NCI-H446 treated with DMSO at 0.1 percent for 48 hours (cell line): ENCODE measurements at regions not wholly inside any gene's neighbourhood (a gene's known extent, or its start where the extent isn't known, plus 50 kb on each side); places are given as distances from the start of the nearest gene placed in this dataset.
A peak's percentile ranks its signal among the peaks of the same experiment; 100 is the strongest.
"Not testable (repeated sequence)": the region's sequence is repeated elsewhere in the genome, so short reads cannot be mapped to it uniquely, and the experiment has no call there.

Experiments used
- DNase-seq: peaks from one replicate; lab custom pipeline; 2025; lab: John Stamatoyannopoulos, UW

DNA sequence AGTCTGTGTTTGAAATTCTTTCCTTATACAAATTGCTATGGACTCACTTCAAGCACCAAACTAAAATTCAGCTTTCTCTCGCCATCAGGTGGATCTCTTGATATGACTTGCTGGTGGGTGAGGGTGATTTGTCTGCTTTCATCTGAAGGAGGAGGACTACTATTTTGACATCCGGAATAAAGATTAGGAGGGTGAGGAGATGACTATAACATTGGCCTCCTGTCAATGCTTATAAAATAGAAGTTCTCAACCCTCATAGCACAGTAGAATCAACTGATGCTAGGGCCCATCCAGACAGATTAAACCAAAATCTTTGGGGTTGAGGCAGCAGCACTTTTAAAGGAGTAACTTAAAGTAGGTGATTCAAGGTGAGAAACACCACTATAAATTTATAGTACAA is 120.4 kb upstream of the DNAJC10 start:
- peak; percentile 19 for DNase-seq

GRCh38 chr2:182597570-182598295 is 118.3 kb upstream of the DNAJC10 start:
- no peak for DNase-seq

- DNase-seq: no peak
Measured at GRCh38 chr2:182598626-182599025, 117.4 kb upstream of the DNAJC10 start.

- DNase-seq: no peak
Measured at GRCh38 chr2:182605166-182605565, 110.9 kb upstream of the DNAJC10 start.

GRCh38 chr2:182606728-182607681 is 109.1 kb upstream of the DNAJC10 start:
- no peak for DNase-seq

GRCh38 chr2:182608181-182608845 is 107.7 kb upstream of the DNAJC10 start:
- no peak for DNase-seq

- DNase-seq: not testable (repeated sequence)
Measured at GRCh38 chr2:182609005-182609404, 107.1 kb upstream of the DNAJC10 start.

DNA sequence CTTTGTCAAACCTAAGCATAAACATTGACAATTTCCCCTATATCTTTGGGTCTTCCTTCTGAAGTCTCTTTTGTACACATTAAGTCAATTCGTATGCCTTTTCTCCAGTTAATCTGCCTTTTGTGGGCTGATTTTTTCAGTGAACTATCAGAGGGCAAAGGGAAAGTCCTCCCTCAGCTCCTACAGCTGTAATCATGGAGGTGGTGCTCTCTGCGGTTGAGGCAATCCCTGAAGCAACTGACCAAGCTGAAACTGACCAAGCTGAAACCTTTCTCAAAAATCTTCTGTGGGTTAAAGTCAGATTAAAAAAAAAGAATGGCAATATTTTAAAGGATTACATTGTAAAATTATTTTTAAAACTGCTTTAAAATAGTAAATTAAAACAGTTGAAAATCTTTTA is 105.8 kb upstream of the DNAJC10 start:
- no peak for DNase-seq

GRCh38 chr2:182611009-182611408 is 105.0 kb upstream of the DNAJC10 start:
- no peak for DNase-seq

GRCh38 chr2:182615036-182615435 is 101.0 kb upstream of the DNAJC10 start:
- DNase-seq: no peak

GRCh38 chr2:182616471-182617393 is 99.3 kb upstream of the DNAJC10 start:
- DNase-seq: no peak

- no peak for DNase-seq
Measured at GRCh38 chr2:182618672-182619079, 97.4 kb upstream of the DNAJC10 start.

DNA sequence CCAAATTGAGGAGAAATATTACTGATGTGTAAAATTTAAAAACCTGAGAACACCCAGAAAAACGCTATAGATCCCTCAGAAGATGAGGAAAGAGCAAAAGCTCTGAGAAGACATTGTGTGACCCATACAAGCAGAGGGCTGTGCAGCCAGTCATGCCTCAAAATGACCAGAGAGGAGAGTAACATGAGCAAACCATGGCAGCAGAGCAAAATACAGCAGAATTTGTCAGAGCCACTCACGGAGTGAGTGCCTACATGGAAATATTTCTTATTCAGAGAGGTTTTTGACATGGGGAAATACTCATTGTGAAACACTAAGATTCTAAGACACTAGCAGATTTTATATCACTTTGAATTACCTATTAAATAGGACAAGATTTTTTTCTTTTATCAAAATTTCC is 96.8 kb upstream of the DNAJC10 start:
- no peak for DNase-seq

GRCh38 chr2:182621191-182621590 is 94.9 kb upstream of the DNAJC10 start:
- DNase-seq: no peak

GRCh38 chr2:182621810-182622209 is 94.2 kb upstream of the DNAJC10 start:
- no peak for DNase-seq

- DNase-seq: no peak
Measured at GRCh38 chr2:182622231-182622630, 93.8 kb upstream of the DNAJC10 start.

GRCh38 chr2:182625814-182626213 is 90.2 kb upstream of the DNAJC10 start:
- no peak for DNase-seq

DNA sequence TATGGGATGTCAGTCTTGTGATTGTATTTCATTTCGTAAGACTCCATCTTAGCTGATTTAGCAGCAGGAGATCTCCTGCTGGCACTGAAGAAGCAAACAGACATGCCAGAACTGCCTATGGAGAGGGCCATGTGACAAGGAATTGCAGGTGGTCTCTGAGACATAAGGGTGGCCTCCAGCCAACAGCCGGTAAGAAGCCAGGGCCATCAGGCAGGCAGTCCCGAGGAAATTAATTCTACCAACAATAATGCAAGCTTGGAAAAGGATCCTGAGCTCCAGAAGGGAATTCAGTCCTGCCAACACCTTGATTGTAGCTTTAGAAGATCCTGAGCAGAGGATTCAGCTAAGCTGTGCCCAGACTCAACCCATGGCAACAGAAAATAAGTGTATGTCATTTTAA is 87.1 kb upstream of the DNAJC10 start:
- DNase-seq: peak; percentile 97

GRCh38 chr2:182630207-182630606 is 85.8 kb upstream of the DNAJC10 start:
- DNase-seq: no peak

- DNase-seq: peak; percentile 47
Measured at GRCh38 chr2:182631299-182631698, 84.8 kb upstream of the DNAJC10 start.

- DNase-seq: no peak
Measured at GRCh38 chr2:182634386-182634785, 81.7 kb upstream of the DNAJC10 start.
